K562 (cell line): ENCODE measurements at regions not wholly inside any gene's neighbourhood (a gene's known extent, or its start where the extent isn't known, plus 50 kb on each side); places are given as distances from the start of the nearest gene placed in this dataset.

Source experiments
- ATF1 ChIP-seq, 2 experiments: fragments of 450-650 bp in 1 of 2; IDR thresholded peaks; 2 replicates each; pipeline ENCODE4 v1.6.1; 2016; ENCODE audit warnings: missing compliant biosample characterization in 1 of 2, missing genetic modification characterization in 1 of 2
- GTF2F1 ChIP-seq: IDR thresholded peaks from 2 replicates; pipeline ENCODE4 v1.6.1; 2011; ENCODE audit warnings: low read depth, low read length, improper control_type of control experiment
- GTF3C2 ChIP-seq: IDR thresholded peaks from 3 replicates; pipeline ENCODE4 v1.6.1; 2011; ENCODE audit warnings: borderline replicate concordance, mild to moderate bottlenecking, moderate library complexity; ENCODE audit not compliant: insufficient read length; ENCODE audit errors: extremely low read depth
- KAT8 ChIP-seq: fragments of 450-650 bp; IDR thresholded peaks from 2 replicates; pipeline ENCODE4 v1.6.1; 2016; ENCODE audit warnings: low read depth, mild to moderate bottlenecking
- KDM2B ChIP-seq: fragments of 250-450 bp; sonication (Bioruptor Pico); IDR thresholded peaks from 2 replicates; pipeline ENCODE4 v1.8.0; 2021; ENCODE audit warnings: mild to moderate bottlenecking, moderate library complexity
- NR0B1 ChIP-seq: fragments of 450-650 bp; IDR thresholded peaks from one replicate; pipeline ENCODE4 v1.6.1; 2018; ENCODE audit warnings: mild to moderate bottlenecking, moderate library complexity; ENCODE audit not compliant: partially characterized antibody
- POLR2H ChIP-seq: IDR thresholded peaks from 2 replicates; pipeline ENCODE4 v1.6.1; 2016; ENCODE audit warnings: missing genetic modification characterization, low read depth, mild to moderate bottlenecking, control low read depth, missing compliant biosample characterization, moderate library complexity
- SMARCE1 ChIP-seq: fragments of 450-650 bp; IDR thresholded peaks from 2 replicates; pipeline ENCODE4 v1.7.1; 2016; ENCODE audit warnings: mild to moderate bottlenecking
- SMC3 ChIP-seq: conservative IDR thresholded peaks from 2 replicates; pipeline ENCODE4 v1.6.1; 2011; ENCODE audit warnings: low read depth, low read length, improper control_type of control experiment; ENCODE audit not compliant: insufficient read depth
- TAF15 ChIP-seq: fragments of 200-400 bp; formaldehyde crosslinking; IDR thresholded peaks from 2 replicates; pipeline ENCODE4 v1.6.1; 2017; ENCODE audit warnings: mild to moderate bottlenecking, low read depth, low read length, moderate library complexity
- THAP12 ChIP-seq: fragments of 250-450 bp; sonication (Bioruptor Pico); IDR thresholded peaks from 2 replicates; pipeline ENCODE4 v1.9.0; 2021; ENCODE audit warnings: mild to moderate bottlenecking, inconsistent platforms
- ZNF696 ChIP-seq: fragments of 250-450 bp; sonication (Bioruptor Pico); conservative IDR thresholded peaks from 2 replicates; pipeline ENCODE4 v1.4.0; 2020; ENCODE audit warnings: mild to moderate bottlenecking, moderate library complexity

GRCh38 chr19:29266603-29267002, 53.7 kb upstream of the UQCRFS1 start (continued):
- TF ChIP-seq THAP12 (CRISPR knock-in tag) (no peak), ZNF696 (CRISPR knock-in tag) (no peak), KAT8 (no peak), POLR2H (tag) (no peak), SMC3 (no peak), NR0B1 (no peak), TAF15 (no peak), ATF1 (CRISPR knock-in tag; IDR thresholded peaks at IDR 0.05) (no peak), ATF1 (tag; IDR thresholded peaks at IDR 0.05) (no peak), KDM2B (no peak), SMARCE1 (no peak), GTF3C2 (no peak), GTF2F1 (no peak)
